ENCODE measurements at regions not wholly inside any gene's neighbourhood (a gene's known extent, or its start where the extent isn't known, plus 50 kb on each side); places are given as distances from the start of the nearest gene placed in this dataset.

- Histone ChIP-seq H3K36me3 (ENCODE audit: insufficient read depth, low read length) (no peaks in the 10 kb centered on the region), H3K4me2 (ENCODE audit: low read depth, low read length, poor library complexity, severe bottlenecking) (no peak overlapping the region), H3F3A (ENCODE audit: low read depth) (no peaks in the 10 kb centered on the region), H3K4me3 (ENCODE audit: low read length, poor library complexity, severe bottlenecking) (no peak overlapping the region), H3K4me1 (ENCODE audit: insufficient read depth, low read length, poor library complexity, severe bottlenecking) (no peaks in the 10 kb centered on the region), H3K79me2 (ENCODE audit: insufficient read depth, low read length) (no peaks in the 10 kb centered on the region), H4K20me1 (ENCODE audit: insufficient read depth, low read length, poor library complexity, severe bottlenecking) (no peaks in the 10 kb centered on the region), H3K9me3 (ENCODE audit: insufficient read depth, low read depth, low read length) (no peaks in the 10 kb centered on the region), H3K27me3 (ENCODE audit: insufficient read depth, low read length, poor library complexity, severe bottlenecking) (no peaks in the 10 kb centered on the region), H3K9ac (ENCODE audit: low read depth, low read length, poor library complexity, severe bottlenecking) (no peak overlapping the region), H2AFZ (ENCODE audit: low read length) (no peak overlapping the region), H3K9me2 (replicated peaks; ENCODE audit: low read depth, low read length) (no peaks in the 10 kb centered on the region)
- TF ChIP-seq CTCF (conservative IDR thresholded peaks at IDR 0.05; ENCODE audit: low read length), result peak; percentile 60
- TF ChIP-seq EZH2phosphoT487 (IDR thresholded peaks at IDR 0.05; ENCODE audit: borderline replicate concordance), result no peak
Observed at GRCh38 chr13:107203146-107203847, 635.4 kb upstream of the ARGLU1 start.

- H3K4me3 ChIP-seq (ENCODE audit: low read length, poor library complexity, severe bottlenecking), result no peak overlapping the region
- H4K20me1 ChIP-seq (ENCODE audit: insufficient read depth, low read length, poor library complexity, severe bottlenecking), result no peaks in the 10 kb centered on the region
- no peaks in the 10 kb centered on the region for H3K36me3 ChIP-seq (ENCODE audit: insufficient read depth, low read length)
- H3F3A ChIP-seq (ENCODE audit: low read depth), result no peaks in the 10 kb centered on the region
- no peaks in the 10 kb centered on the region for H3K27me3 ChIP-seq (ENCODE audit: insufficient read depth, low read length, poor library complexity, severe bottlenecking)
- no peaks in the 10 kb centered on the region for H3K9me3 ChIP-seq (ENCODE audit: insufficient read depth, low read depth, low read length)
- H3K79me2 ChIP-seq (ENCODE audit: insufficient read depth, low read length), result no peaks in the 10 kb centered on the region
- no peak overlapping the region for H3K9ac ChIP-seq (ENCODE audit: low read depth, low read length, poor library complexity, severe bottlenecking)
- TF ChIP-seq CTCF (conservative IDR thresholded peaks at IDR 0.05; ENCODE audit: low read length) (no peak), EZH2phosphoT487 (IDR thresholded peaks at IDR 0.05; ENCODE audit: borderline replicate concordance) (no peak)
- no peak overlapping the region for H2AFZ ChIP-seq (ENCODE audit: low read length)
- no peaks in the 10 kb centered on the region for H3K4me1 ChIP-seq (ENCODE audit: insufficient read depth, low read length, poor library complexity, severe bottlenecking)
- H3K4me2 ChIP-seq (ENCODE audit: low read depth, low read length, poor library complexity, severe bottlenecking), result no peak overlapping the region
- no peaks in the 10 kb centered on the region for H3K9me2 ChIP-seq (replicated peaks; ENCODE audit: low read depth, low read length)
Observed at GRCh38 chr13:107202371-107203023, 634.6 kb upstream of the ARGLU1 start.

GRCh38 chr13:107200491-107200890, 632.6 kb upstream of the ARGLU1 start:
- Histone ChIP-seq H3K9me2 (replicated peaks; ENCODE audit: low read depth, low read length) (no peaks in the 10 kb centered on the region), H3K4me1 (ENCODE audit: insufficient read depth, low read length, poor library complexity, severe bottlenecking) (no peaks in the 10 kb centered on the region), H3K4me2 (ENCODE audit: low read depth, low read length, poor library complexity, severe bottlenecking) (no peak overlapping the region), H3K9ac (ENCODE audit: low read depth, low read length, poor library complexity, severe bottlenecking) (no peak overlapping the region), H3K27me3 (ENCODE audit: insufficient read depth, low read length, poor library complexity, severe bottlenecking) (no peaks in the 10 kb centered on the region), H3K79me2 (ENCODE audit: insufficient read depth, low read length) (no peaks in the 10 kb centered on the region), H3K36me3 (ENCODE audit: insufficient read depth, low read length) (no peaks in the 10 kb centered on the region), H3F3A (ENCODE audit: low read depth) (no peaks in the 10 kb centered on the region), H4K20me1 (ENCODE audit: insufficient read depth, low read length, poor library complexity, severe bottlenecking) (no peaks in the 10 kb centered on the region), H2AFZ (ENCODE audit: low read length) (no peak overlapping the region), H3K4me3 (ENCODE audit: low read length, poor library complexity, severe bottlenecking) (no peak overlapping the region), H3K9me3 (ENCODE audit: insufficient read depth, low read depth, low read length) (no peaks in the 10 kb centered on the region)
- TF ChIP-seq CTCF (conservative IDR thresholded peaks at IDR 0.05; ENCODE audit: low read length) (no peak), EZH2phosphoT487 (IDR thresholded peaks at IDR 0.05; ENCODE audit: borderline replicate concordance) (no peak)
